Sciatic nerve (tissue), 2 donors: ENCODE measurements at regions not wholly inside any gene's neighbourhood (a gene's known extent, or its start where the extent isn't known, plus 50 kb on each side); places are given as distances from the start of the nearest gene placed in this dataset.
"Not testable (repeated sequence)": the region's sequence is repeated elsewhere in the genome, so short reads cannot be mapped to it uniquely, and the experiment has no call there.

Experiments
- ATAC-seq: fragments of 200-7000 bp; cut with Tn5 transposase; one replicate; pipeline ENCODE4 v1.9.1; 2020; ENCODE audit warnings: mild to moderate bottlenecking, moderate library complexity
- DNase-seq: peaks from one replicate; pipeline ENCODE4 v3.0.0-alpha.2; 2020; ENCODE audit warnings: low spot score
- intact Hi-C: fragments of 100-400 bp; cut with DNase I; formaldehyde crosslinking; loops from one replicate; pipeline ENCODE4 v1.14.2; 2022
- donor health status: DM: no; HTN: no; CAD: no.
- donor health status: DM: no; HTN: no; CAD: no.

DNA sequence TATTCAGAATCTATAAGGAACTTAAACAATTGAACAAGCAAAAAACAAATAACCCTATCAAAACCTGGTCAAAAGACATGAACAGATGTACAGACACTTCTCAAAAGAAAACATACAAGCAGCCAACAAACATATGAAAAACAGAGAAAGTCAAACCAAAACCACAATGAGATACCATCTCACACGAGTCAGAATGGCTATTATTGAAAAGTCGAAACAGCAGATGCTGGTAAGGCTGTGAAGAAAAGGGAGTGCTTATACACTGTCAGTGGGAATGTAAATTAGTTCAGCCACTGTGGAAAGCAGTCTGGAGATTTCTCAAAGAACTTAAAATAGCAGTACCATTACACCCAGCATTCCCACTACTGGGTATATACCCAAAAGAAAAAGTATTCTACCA, 520.1 kb downstream of the LTN1 start:
- intact Hi-C loops, ATAC-seq, DNase-seq: not testable (repeated sequence)

DNA sequence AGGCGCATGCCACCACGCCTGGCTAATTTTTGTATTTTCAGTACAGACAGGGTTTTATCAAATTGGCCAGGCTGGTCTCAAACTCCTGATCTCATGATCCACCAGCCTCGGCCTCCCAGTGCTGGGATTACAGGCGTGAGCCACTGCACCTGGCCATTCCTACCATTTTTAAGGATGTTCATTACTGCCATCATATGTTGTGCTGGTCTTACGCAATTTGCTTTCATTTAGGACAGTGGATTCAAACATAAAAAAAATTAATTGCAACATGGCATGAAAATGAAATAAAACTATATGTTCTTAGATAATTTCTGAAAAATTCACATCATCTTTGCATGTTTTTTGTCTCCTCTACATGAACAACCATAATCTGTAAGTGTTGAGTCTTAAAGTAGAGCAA, 527.7 kb downstream of the LTN1 start:
- ATAC-seq (no peak), DNase-seq (no peak)
- intact Hi-C loops: no loop called here

DNA sequence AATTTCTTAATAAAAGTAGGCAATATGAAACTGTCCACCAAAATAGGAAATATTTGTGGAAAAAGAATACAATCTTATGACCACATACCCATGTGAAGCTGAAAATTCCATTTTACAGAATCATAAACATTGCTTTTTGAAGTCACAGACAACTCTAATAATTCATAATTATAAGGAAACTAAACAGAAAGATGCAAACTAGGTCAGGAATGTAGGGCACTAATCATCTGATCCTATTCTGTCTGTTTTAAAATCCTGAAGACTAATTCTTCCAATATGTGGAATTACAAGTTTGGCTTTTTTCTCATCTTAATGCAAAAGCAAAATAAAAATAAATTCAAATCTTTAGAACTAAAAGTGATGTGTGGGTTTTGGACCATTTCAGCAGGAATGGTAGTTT, 528.6 kb downstream of the LTN1 start:
- ATAC-seq (no peak), DNase-seq (no peak)
- intact Hi-C loops: no loop called here

DNA sequence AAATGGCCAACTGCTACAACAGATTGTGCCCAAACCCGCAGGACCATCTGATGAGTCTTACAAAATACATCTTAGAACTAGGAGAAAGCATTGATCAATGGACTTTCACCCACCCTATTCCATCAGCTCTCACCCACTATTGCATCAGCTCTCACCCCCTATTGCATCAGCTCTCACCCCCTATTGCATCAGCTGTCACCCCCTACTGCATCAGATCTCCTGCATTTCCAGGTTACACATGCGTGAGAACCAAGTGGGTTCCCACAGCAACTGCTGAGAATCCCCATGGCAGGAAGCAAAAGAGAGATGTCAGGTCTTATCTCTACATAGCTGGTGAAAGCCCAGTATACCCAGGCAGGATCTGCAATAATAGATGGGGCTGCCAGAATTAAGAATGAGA, 533.5 kb downstream of the LTN1 start:
- intact Hi-C loops: no loop called here
- ATAC-seq: no peak
- no peak for DNase-seq

DNA sequence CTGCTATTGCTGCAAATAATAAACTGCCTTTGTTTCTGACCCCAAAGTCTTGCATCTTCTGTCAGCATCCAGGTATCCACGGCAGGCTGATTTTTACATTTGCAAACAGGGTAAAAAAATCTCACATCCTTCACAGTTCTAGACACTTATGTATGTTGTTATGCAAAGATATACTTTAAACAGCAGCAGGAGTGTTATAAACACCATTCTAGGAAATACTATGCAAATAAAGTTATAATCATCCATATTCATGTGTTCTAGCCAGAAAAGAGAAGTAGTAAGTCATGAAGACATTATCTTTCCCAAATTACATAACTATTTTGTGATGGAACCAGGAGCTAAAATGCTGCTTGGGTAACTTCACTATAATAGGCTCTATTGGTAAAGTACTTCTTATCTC, 534.2 kb downstream of the LTN1 start:
- intact Hi-C loops: no loop called here
- ATAC-seq (no peak), DNase-seq (no peak)

DNA sequence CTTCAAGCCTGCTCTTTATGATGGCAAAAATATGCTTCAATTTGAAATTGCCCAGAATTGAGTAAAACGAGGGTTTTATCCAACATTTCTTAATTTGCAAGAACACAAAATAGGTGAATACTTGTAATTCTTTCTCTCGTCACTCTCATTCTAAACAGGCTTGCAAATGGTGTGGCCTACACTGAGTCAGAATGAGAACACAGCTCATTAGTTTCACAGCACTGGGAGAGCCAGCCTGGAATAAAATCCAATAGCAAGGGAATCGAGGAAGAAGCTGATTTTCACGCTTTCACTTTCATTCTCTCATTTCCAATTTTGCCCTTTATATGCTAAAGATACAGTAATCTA, 537.5 kb downstream of the LTN1 start:
- DNase-seq (no peak), ATAC-seq (no peak)
- intact Hi-C loops: no loop called here

DNA sequence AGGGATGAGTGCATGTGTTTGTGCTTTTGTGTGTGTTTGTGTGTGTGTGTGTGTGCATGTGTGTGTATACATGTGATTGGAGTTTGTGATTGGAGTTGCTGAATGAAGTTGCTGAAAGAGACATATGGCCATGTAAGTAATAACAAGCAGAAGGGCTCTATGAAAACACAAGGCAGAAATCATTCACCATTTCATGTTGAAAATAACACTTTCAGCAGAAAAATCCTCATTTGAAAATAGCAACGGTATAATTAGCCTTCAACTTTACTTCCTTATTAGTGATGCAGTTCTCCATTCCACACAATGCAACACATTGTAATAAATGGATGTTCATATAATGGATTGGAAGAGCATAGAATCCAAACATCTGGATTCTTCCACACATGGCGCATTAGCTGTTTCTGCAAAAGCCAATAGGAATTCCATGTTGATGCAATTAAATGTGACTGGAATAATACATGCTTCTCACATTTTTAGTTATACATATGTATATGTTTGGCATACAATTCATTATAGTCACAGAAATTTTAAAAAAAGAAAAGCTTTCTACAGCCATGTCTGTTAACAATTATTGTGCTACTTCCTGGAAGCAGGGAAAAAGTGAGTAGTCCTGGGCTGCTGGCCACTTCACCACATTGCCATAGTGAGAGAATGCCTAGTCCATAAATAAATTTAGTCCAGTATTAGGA, 538.0 kb downstream of the LTN1 start:
- ATAC-seq (no peak), DNase-seq (no peak)
- intact Hi-C loops: no loop called here

DNA sequence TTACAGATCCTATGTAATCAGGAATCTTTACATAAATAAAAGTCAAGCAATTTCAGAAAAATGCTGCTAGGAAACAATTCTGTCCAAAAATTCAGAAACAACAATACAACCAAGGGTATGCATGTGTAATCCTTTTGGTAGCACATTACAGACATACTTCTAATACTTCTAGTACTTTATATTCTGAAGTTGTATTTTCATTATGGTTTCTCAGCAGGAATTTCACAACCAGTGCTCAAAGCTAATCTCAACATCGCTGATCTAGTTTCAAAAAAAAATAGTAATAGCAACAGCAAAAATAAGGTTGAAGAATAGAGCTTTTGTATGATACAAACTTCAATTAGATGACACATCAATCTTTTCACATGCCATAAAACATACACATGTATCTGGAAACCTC, 545.2 kb downstream of the LTN1 start:
- intact Hi-C loops: no loop called here
- DNase-seq (no peak), ATAC-seq (no peak)

DNA sequence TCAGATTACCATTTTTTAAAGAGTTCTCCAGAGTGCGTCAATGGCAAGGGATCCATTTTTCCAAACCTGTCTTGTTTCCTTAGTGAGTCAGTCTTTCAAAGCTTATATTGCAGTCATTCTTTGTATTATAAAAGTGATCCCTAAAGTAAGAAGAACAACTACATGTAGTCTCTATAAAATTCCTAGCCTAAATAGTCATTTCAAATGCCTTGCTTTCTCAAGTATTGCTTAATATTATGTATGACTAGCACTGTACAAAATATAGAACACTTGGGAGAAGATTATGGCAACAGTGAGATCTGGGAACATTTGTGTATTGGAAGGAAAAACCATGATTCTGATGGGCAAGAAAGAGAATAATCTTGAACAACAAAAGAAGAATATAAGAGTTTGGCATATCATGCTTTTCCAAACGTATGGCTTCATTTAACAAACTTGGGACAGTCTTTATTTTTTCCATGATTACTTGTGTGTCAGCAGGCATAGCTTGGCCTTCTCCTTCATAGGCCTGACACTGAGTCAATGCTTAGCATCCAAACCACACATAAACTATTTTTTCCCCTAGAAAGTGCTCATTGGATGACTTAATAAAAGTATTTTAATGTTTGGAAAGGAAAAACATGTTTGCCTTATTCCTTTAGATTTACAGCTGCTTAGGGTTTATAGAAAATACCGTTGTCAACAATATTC, 547.4 kb downstream of the LTN1 start:
- no peak for DNase-seq
- no peak for ATAC-seq
- intact Hi-C loops: no loop called here

DNA sequence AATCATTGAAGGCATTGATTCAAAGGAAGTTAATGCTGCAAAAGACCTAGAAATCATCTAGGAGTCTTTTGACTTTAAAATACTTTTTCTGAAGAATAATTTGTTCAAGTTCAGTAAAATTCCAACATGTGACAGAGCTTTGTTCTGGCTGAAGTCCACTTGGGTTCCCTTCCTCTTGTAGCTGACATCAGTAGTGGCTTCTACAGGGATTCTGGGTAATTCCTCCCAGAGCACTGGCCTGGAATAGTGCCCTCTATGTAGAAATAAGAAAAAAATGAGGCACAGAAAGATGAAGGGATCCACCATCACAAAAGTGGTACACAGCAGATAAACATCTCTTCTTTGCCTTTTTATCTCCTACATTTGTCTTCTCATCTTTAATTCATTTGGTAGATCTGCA, 548.1 kb downstream of the LTN1 start:
- intact Hi-C loops: no loop called here

DNA sequence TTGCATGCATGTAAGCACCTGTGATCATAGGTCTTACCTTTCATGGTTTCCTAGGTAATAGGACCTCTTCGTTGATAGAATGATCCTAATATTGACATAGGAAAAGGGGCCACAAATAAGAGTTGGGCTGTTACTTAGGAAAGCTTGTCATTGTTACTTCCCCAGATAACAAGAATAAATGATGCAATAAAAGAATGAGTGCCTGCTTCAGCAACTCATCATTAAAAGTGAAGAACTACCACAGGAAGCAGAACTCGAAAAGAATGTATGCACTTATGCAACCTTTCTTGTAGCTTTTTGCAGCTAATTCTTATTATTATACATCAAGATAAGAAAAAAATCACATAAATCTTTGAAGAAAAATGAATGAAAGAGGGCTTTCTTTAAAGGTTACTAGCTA, 548.6 kb downstream of the LTN1 start:
- DNase-seq: no peak
- intact Hi-C loops: no loop called here
- no peak for ATAC-seq

More for the DNA sequence above, 548.1 kb downstream of the LTN1 start:
- ATAC-seq (peak; percentile 76), DNase-seq (no peak)

DNA sequence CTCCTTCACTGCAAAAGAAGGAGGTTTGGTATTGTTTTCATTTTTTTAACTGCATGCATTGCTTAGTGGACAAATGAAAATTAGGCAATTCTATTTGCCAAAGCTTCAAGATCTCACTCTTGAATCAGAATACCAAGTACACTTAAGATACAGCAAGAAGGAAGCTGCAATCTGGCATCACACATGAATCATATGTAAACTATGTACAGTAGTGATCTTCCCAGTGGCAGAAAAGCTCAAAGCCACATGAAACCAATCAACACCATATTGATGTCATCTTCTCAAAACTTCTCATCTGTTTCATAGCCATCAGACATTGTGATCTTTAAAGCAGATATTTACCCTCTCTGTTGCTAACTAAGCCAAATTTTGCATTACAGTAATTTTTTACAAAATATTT, 550.1 kb downstream of the LTN1 start:
- ATAC-seq (no peak), DNase-seq (no peak)
- intact Hi-C loops: no loop called here

DNA sequence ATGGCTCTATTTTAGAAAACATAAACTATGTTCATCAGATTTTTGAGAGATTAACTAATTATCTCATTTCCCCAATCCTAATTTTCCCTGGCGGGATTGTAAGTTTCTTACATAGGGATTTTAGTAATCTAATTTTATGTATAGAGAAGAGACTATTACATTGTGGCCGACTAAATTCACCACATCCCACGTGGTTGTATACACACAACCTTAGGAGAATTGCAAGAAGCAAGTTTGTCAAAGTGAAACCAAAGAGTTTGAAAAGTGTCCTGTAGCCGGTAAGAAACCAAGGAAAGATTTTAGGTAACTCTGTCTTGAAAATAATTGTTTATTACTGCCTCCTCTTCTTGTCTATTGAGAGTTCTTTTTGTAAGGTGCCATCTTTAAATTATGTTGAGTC, 550.6 kb downstream of the LTN1 start:
- DNase-seq: no peak
- intact Hi-C loops: no loop called here
- ATAC-seq: no peak

DNA sequence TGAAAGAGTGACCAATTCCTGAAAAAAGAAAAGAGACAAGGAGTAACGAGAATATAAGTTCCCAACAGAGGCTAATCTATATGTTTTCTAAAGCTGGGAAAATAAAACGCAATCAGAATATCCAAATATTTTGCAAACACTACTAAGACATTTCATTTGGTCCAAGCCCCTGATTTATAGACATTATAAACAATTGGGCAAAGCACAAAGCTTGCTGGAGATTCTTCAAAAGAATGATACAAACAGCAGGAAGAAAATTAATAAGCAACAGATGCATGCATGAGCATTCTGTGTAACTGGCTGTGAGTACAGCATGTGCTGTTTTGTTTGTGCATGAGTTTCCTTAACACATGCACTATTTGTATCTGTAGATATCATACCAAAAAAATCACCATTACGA, 552.9 kb downstream of the LTN1 start:
- DNase-seq: no peak

DNA sequence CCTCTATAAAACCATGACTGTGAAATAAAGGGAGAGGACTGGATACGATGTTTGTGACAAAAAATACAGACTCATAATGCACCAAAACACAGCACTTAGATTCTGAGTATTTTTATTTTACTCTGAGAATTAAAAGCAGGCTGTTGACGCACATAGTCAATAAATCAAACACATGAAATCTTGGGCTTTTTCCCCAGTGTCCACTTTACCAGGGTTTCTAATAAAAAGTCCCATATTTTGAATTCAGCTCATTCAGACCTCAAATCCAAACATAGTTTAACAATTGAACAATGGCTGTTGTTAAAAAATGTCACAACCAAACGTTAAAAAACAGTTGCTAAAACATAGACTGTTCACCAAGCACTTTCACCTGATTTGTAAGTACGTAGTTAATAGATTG, 553.4 kb downstream of the LTN1 start:
- DNase-seq (no peak), ATAC-seq (peak; percentile 61)
- intact Hi-C loops: no loop called here

More for the DNA sequence above, 552.9 kb downstream of the LTN1 start:
- ATAC-seq: peak; percentile 64
- intact Hi-C loops: no loop called here

DNA sequence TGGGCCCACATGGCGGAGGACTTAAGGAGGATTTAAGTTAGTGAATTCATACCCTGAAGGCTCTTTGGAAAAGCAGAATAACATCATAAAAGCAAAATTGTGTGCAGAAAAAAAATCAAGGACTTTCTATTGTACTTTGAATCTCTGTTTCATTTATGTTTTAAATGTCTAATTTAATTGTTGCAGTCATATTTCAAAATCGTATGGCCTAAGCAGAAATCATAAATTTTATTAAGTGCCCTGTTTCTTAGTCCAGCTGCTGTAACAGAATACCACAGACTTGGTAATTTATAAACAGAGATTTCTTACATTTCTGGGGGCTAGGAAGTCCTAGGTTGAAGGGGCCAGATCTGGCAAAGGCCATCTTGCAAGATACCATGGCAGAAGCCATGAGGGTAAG, 555.6 kb downstream of the LTN1 start:
- intact Hi-C loops: no loop called here
- ATAC-seq (no peak), DNase-seq (no peak)

DNA sequence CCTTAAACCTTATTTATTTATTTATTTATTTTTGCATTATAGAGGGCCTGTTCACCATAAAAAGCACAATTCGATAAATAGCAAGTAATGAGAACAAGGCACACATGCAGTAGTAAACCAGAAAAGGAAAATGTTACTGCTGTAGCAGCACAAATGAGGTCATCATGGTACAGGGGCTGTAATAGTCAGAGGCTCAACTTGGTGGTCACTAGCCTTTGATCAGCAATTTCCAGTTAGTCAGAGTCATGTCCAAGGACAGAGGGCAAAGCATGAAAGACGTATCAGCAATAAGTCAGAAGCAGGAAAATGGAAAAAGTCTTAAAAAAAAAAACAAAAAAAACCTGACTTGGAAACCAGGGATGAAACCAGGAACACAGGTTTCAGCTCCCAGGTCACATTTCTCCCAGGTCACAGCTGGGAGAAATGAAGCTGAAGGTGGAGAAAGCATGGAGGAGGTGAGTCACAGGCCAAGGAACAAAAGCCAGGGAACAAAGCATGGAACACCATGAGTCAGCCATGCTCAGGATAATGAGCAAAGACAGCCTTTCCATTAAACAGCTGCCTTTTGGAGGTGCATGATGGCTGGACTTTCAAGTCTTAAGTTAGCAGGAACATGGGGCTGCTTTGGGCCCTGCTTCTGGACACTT, 556.3 kb downstream of the LTN1 start:
- ATAC-seq (no peak), DNase-seq (no peak)
- intact Hi-C loops: no loop called here

DNA sequence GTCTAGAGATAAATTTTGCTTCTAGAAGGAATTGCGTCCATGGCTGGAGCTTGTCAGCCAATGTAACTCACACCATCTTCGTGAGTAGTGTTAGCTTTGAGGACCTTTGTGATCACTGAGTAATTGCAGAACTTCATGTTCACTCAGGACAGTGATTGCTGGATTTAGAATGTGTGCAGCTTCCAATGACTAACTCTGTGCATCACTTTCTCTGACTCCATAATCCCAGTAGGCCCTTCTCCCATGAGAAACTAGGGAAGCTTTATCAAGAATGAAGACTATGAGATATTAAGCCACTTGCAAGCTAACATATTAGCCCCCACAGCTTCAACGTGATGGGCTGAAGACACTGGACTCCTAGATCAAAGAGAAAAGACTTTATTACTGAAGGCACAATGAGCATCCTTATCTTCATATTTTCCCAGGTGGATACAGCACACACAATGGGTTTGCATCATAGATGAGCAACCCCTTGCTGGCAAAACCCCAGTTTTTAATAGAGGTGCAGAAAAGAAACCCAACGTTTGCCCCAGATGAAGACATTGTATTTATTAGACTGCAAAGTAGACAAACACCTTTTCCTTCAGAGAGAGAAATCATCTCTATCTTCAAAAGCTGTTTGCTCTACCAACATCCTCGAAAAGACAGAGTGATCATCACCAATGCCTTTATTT, 561.0 kb downstream of the LTN1 start:
- ATAC-seq: no peak
- intact Hi-C loops: no loop called here
- no peak for DNase-seq

DNA sequence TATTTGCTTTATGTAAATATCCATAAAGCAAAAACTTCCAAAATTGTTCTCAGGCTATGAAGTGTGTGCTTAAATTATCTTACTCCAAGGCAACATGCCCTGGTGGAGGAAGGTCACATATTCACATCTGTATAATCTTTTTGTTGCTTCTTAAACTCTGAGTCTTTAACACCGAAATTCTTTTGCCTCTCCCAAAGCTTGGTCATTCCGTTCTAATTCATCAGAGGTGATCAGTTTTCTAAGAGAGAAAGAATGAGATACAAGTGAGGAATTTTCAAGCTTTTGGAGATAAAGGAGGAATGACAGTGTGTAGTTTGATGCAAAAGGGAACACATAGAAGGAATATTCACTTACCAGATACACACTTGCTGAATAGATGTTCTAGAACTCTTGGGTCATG, 561.7 kb downstream of the LTN1 start:
- intact Hi-C loops: no loop called here
- no peak for ATAC-seq
- no peak for DNase-seq

DNA sequence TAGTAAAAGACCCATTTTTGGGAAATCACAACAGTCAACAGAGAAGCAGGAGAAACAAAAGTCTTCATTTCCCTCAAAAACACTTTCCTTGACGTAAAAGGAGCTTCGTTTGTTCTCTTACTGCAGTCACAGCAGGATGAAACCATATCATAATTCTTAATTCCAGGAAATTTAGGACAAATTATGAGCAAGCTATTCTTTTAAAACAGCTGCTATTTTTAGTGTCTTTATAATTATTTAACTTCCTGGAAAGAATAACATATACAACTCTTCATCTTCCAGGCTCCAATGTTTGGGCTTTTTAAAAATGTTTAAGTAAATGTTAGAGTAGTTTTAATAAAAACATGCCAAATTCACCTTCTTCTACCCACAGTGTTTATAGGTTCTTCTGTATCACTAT, 563.5 kb downstream of the LTN1 start:
- DNase-seq: no peak
- no peak for ATAC-seq
- intact Hi-C loops: no loop called here
